Right lobe of liver (tissue), 4 donors: ENCODE measurements at regions not wholly inside any gene's neighbourhood (a gene's known extent, or its start where the extent isn't known, plus 50 kb on each side); places are given as distances from the start of the nearest gene placed in this dataset.
A peak's percentile ranks its signal among the peaks of the same experiment; 100 is the strongest.
"Not testable (repeated sequence)": the region's sequence is repeated elsewhere in the genome, so short reads cannot be mapped to it uniquely, and the experiment has no call there.

Experiments used
- CTCF ChIP-seq, 4 donors: fragments of 200-600 bp in 3 of 4; fragments of 450-650 bp in 1 of 4; IDR thresholded peaks; one replicate each; pipeline versions ENCODE4 v1.5.1 to v1.8.0; 2016 to 2022; ENCODE audit warnings: antibody characterized with exemption in 4 of 4, mild to moderate bottlenecking in 2 of 4
- POLR2A ChIP-seq: fragments of 450-650 bp; IDR thresholded peaks from one replicate; pipeline ENCODE4 v1.6.1; 2017; ENCODE audit warnings: antibody characterized with exemption, mild to moderate bottlenecking
- donor health status: DM: no; HTN: no; CAD: no.
- donor health status: DM: no; HTN: no; CAD: no.
- donor health status: DM: no; HTN: yes; CAD: no.

- peak; percentile 32 to 51 (median 44) for TF ChIP-seq CTCF (IDR thresholded peaks at IDR 0.05)
- TF ChIP-seq POLR2A = not testable (repeated sequence)
These were observed 165.7 kb upstream of the HES1 start for GRCh38 chr3:193970131-193970772.
